ENCODE measurements at regions not wholly inside any gene's neighbourhood (a gene's known extent, or its start where the extent isn't known, plus 50 kb on each side); places are given as distances from the start of the nearest gene placed in this dataset.

- TF ChIP-seq POLR2A (IDR thresholded peaks at IDR 0.05; ENCODE audit: low read length) = no peak
- no peak for TF ChIP-seq GATA1 (IDR thresholded peaks at IDR 0.05; ENCODE audit: low read depth, low read length)
Observed at GRCh38 chr11:70486731-70487130, 88.4 kb downstream of the CTTN start.

Data from erythroblast (primary cell).